22Rv1 (cell line): ENCODE measurements at regions not wholly inside any gene's neighbourhood (a gene's known extent, or its start where the extent isn't known, plus 50 kb on each side); places are given as distances from the start of the nearest gene placed in this dataset.

Source experiments
- CTCF ChIP-seq: fragments of 450-650 bp; IDR thresholded peaks from 2 replicates; pipeline ENCODE4 v1.5.1; 2017; ENCODE audit warnings: mild to moderate bottlenecking
- ZFX ChIP-seq: fragments of 450-650 bp; IDR thresholded peaks from 2 replicates; pipeline ENCODE4 v1.6.1; 2017; ENCODE audit warnings: antibody characterized with exemption, borderline replicate concordance

- TF ChIP-seq CTCF (no peak), ZFX (no peak)
These were observed 175.4 kb downstream of the TBC1D2B start for GRCh38 chr15:77901921-77902750.
